ENCODE measurements at regions not wholly inside any gene's neighbourhood (a gene's known extent, or its start where the extent isn't known, plus 50 kb on each side); places are given as distances from the start of the nearest gene placed in this dataset.

GRCh38 chr2:16205631-16206030, 265.3 kb downstream of the MYCN start:
- DNase-seq: no peak
- no peak overlapping the region for H3K4me3 ChIP-seq (ENCODE audit: low read depth, low read length)
- in situ Hi-C loops (cut with HindIII; ENCODE audit: low pct_ligation_motif_present, low sequenced_read_pairs): no loop called here
- no peaks in the 10 kb centered on the region for H3K36me3 ChIP-seq (replicated peaks)
- TF ChIP-seq CTCF (IDR thresholded peaks at IDR 0.05; ENCODE audit: low read depth, low read length, missing control alignments): no peak
- no peaks in the 10 kb centered on the region for H3K27me3 ChIP-seq (replicated peaks)
- no peak overlapping the region for H3K27ac ChIP-seq

- in situ Hi-C loops (cut with HindIII; ENCODE audit: low pct_ligation_motif_present, low sequenced_read_pairs): no loop called here
- no peak overlapping the region for H3K27ac ChIP-seq
- no peak for TF ChIP-seq CTCF (IDR thresholded peaks at IDR 0.05; ENCODE audit: low read depth, low read length, missing control alignments)
- no peaks in the 10 kb centered on the region for H3K36me3 ChIP-seq (replicated peaks)
- no peaks in the 10 kb centered on the region for H3K27me3 ChIP-seq (replicated peaks)
- H3K4me3 ChIP-seq (ENCODE audit: low read depth, low read length): no peak overlapping the region
- no peak for DNase-seq
Observed at GRCh38 chr2:16204886-16205620, 264.7 kb downstream of the MYCN start.

- in situ Hi-C loops (cut with HindIII; ENCODE audit: low pct_ligation_motif_present, low sequenced_read_pairs): no loop called here
- Histone ChIP-seq H3K27me3 (replicated peaks) (no peaks in the 10 kb centered on the region), H3K4me3 (ENCODE audit: low read depth, low read length) (no peak overlapping the region), H3K36me3 (replicated peaks) (no peaks in the 10 kb centered on the region), H3K27ac (no peak overlapping the region)
- DNase-seq: no peak
- TF ChIP-seq CTCF (IDR thresholded peaks at IDR 0.05; ENCODE audit: low read depth, low read length, missing control alignments): no peak
Observed at GRCh38 chr2:16204251-16204650, 263.9 kb downstream of the MYCN start.

- H3K27ac ChIP-seq: no peak overlapping the region
- no peak for DNase-seq
- in situ Hi-C loops (cut with HindIII; ENCODE audit: low pct_ligation_motif_present, low sequenced_read_pairs): no loop called here
- H3K4me3 ChIP-seq (ENCODE audit: low read depth, low read length): no peak overlapping the region
- no peaks in the 10 kb centered on the region for H3K27me3 ChIP-seq (replicated peaks)
- TF ChIP-seq CTCF (IDR thresholded peaks at IDR 0.05; ENCODE audit: low read depth, low read length, missing control alignments): no peak
- H3K36me3 ChIP-seq (replicated peaks): no peaks in the 10 kb centered on the region
Observed at GRCh38 chr2:16203691-16204090, 263.3 kb downstream of the MYCN start.

- in situ Hi-C loops (cut with HindIII; ENCODE audit: low pct_ligation_motif_present, low sequenced_read_pairs): no loop called here
- no peaks in the 10 kb centered on the region for H3K36me3 ChIP-seq (replicated peaks)
- H3K27me3 ChIP-seq (replicated peaks): no peaks in the 10 kb centered on the region
- H3K27ac ChIP-seq: no peak overlapping the region
- no peak overlapping the region for H3K4me3 ChIP-seq (ENCODE audit: low read depth, low read length)
- no peak for DNase-seq
- no peak for TF ChIP-seq CTCF (IDR thresholded peaks at IDR 0.05; ENCODE audit: low read depth, low read length, missing control alignments)
Observed at GRCh38 chr2:16203069-16203468, 262.7 kb downstream of the MYCN start.

All from brain microvascular endothelial cell (primary cell).